Mesenchymal stem cell (in vitro differentiated cells and primary cell): ENCODE measurements at regions not wholly inside any gene's neighbourhood (a gene's known extent, or its start where the extent isn't known, plus 50 kb on each side); places are given as distances from the start of the nearest gene placed in this dataset.

ENCODE experiments used
- DNase-seq: peaks from one replicate; pipeline ENCODE4 v3.0.0-alpha.2; 2013
- H2AFZ ChIP-seq: one replicate; pipeline ENCODE4 v1.6.1; 2013; ENCODE audit warnings: low read depth, mild to moderate bottlenecking, control low read depth, inconsistent platforms, low read length, moderate library complexity
- H2AK5ac ChIP-seq: 2 replicates; pipeline ENCODE4 v1.6.1; 2013; ENCODE audit warnings: low read length, moderate library complexity, mild to moderate bottlenecking, inconsistent platforms; ENCODE audit not compliant: severe bottlenecking
- H2BK120ac ChIP-seq: one replicate; pipeline ENCODE4 v1.6.1; 2013; ENCODE audit warnings: low read depth, mild to moderate bottlenecking, inconsistent platforms, low read length, moderate library complexity
- H2BK12ac ChIP-seq, 2 experiments: one replicate each; pipeline ENCODE4 v1.6.1; 2013; ENCODE audit warnings: inconsistent platforms in 2 of 2, low read length in 2 of 2, mild to moderate bottlenecking in 2 of 2, moderate library complexity in 2 of 2, control low read depth in 1 of 2
- H2BK15ac ChIP-seq: one replicate; pipeline ENCODE4 v1.6.1; 2013; ENCODE audit warnings: mild to moderate bottlenecking, low read depth, inconsistent platforms; ENCODE audit not compliant: poor library complexity, severe bottlenecking
- H2BK5ac ChIP-seq: 2 replicates; pipeline ENCODE4 v1.6.1; 2013; ENCODE audit warnings: low read depth, mild to moderate bottlenecking, low read length, control low read depth, inconsistent platforms; ENCODE audit not compliant: poor library complexity, severe bottlenecking
- H3K14ac ChIP-seq, 2 experiments: one replicate each; pipeline ENCODE4 v1.6.1; 2013; ENCODE audit warnings: inconsistent platforms in 2 of 2, low read length in 2 of 2, control low read depth in 1 of 2, mild to moderate bottlenecking in 1 of 2, moderate library complexity in 1 of 2
- H3K18ac ChIP-seq, 2 experiments: one replicate each; pipeline ENCODE4 v1.6.1; 2013; ENCODE audit warnings: inconsistent platforms in 2 of 2, low read length in 2 of 2, control low read depth in 1 of 2, low read depth in 1 of 2, mild to moderate bottlenecking in 1 of 2
- H3K23ac ChIP-seq, 2 experiments: one replicate each; pipeline ENCODE4 v1.6.1; 2013; ENCODE audit warnings: inconsistent platforms in 2 of 2, low read length in 2 of 2, mild to moderate bottlenecking in 2 of 2, moderate library complexity in 2 of 2, control low read depth in 1 of 2
- H3K27ac ChIP-seq: 2 replicates; pipeline ENCODE4 v1.5.1; 2013; ENCODE audit warnings: mild to moderate bottlenecking, moderate library complexity, low read length, control low read depth, inconsistent platforms; ENCODE audit not compliant: poor library complexity, severe bottlenecking
- H3K27me3 ChIP-seq, 2 experiments: 2 replicates each; pipeline versions ENCODE4 v1.6.1 to v1.7.0; 2013; ENCODE audit warnings: low read length in 2 of 2, mild to moderate bottlenecking in 2 of 2, moderate library complexity in 2 of 2, control low read depth in 1 of 2, inconsistent platforms in 1 of 2; ENCODE audit not compliant: control insufficient read depth in 1 of 2, insufficient read depth in 1 of 2
- H3K36me3 ChIP-seq, 2 experiments: 2 replicates each; pipeline versions ENCODE4 v1.6.1 to v1.7.0; 2013; ENCODE audit warnings: low read length in 2 of 2, control low read depth in 1 of 2, inconsistent platforms in 1 of 2, low read depth in 1 of 2, mild to moderate bottlenecking in 1 of 2; ENCODE audit not compliant: insufficient read depth in 2 of 2, control insufficient read depth in 1 of 2
- H3K4ac ChIP-seq, 2 experiments: one replicate each; pipeline ENCODE4 v1.6.1; 2013; ENCODE audit warnings: inconsistent platforms in 2 of 2, low read length in 2 of 2, mild to moderate bottlenecking in 2 of 2, moderate library complexity in 2 of 2, control low read depth in 1 of 2, low read depth in 1 of 2
- H3K4me1 ChIP-seq: 2 replicates; pipeline ENCODE4 v1.6.1; 2013; ENCODE audit warnings: low read depth, low read length, control low read depth; ENCODE audit not compliant: control insufficient read depth, insufficient read depth
- H3K4me2 ChIP-seq: 2 replicates; pipeline ENCODE4 v1.6.1; 2013; ENCODE audit warnings: low read length, mild to moderate bottlenecking, inconsistent platforms; ENCODE audit not compliant: poor library complexity, severe bottlenecking
- H3K4me3 ChIP-seq, 2 experiments: 2 replicates each; pipeline versions ENCODE4 v1.5.1 to v1.7.0; 2013; ENCODE audit warnings: low read length in 2 of 2, mild to moderate bottlenecking in 2 of 2, control low read depth in 1 of 2, low read depth in 1 of 2; ENCODE audit not compliant: insufficient read depth in 1 of 2
- H3K79me1 ChIP-seq: replicated peaks from 2 replicates; pipeline ENCODE4 v1.6.1; 2013; ENCODE audit warnings: mild to moderate bottlenecking, control low read depth, low read length, inconsistent platforms; ENCODE audit not compliant: poor library complexity, severe bottlenecking
- H3K9ac ChIP-seq: 2 replicates; pipeline ENCODE4 v1.7.0; 2013; ENCODE audit warnings: mild to moderate bottlenecking, low read length, moderate library complexity
- H3K9me3 ChIP-seq: 2 replicates; pipeline ENCODE4 v1.7.0; 2013; ENCODE audit warnings: mild to moderate bottlenecking, low read length; ENCODE audit not compliant: control insufficient read depth
- H4K8ac ChIP-seq: one replicate; pipeline ENCODE4 v1.6.1; 2013; ENCODE audit warnings: inconsistent platforms, mild to moderate bottlenecking, low read length, moderate library complexity
- H4K91ac ChIP-seq: one replicate; pipeline ENCODE4 v1.6.1; 2013; ENCODE audit warnings: mild to moderate bottlenecking, low read length, inconsistent platforms
- WGBS: methylation state at CpG from one replicate; pipeline ENCODE4 v1.1.7; 2013; ENCODE audit warnings: mixed read lengths; 5-methylcytosine and 5-hydroxymethylcytosine counted together

DNA sequence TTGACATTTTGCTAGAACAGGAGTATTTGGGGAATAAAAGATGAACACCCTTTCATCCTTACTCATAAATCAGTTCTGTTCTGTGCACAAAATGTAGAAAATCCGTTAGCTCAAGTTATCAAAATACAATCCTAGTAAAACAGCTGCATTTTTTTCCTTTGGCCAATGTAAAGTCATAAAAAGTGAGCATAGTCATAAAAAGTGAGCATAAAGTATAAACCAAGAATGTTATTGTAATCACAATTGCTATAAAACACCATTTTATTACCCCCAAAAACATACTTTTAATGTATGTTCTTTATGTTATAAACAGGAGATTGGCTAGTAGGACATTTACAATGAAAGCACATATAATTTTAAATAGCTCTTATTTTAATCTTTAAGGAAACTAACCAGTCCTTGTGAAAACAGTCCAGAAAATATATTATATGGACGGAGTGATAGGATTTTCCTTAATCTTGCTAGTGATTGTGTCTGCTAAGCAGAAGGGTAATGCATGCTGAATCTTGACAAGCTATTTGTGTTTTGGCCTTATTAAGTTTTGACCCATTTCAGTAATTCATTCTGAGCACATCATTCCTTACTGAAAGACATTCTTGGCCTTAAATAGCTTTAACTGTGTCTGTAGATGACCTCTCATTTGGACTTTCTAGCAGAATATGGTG, 891.8 kb downstream of the DSC3 start:
- DNase-seq: no peak
- no peak overlapping the region for H2AK5ac ChIP-seq
- H2BK5ac ChIP-seq: no peak overlapping the region
- H4K91ac ChIP-seq: no peak overlapping the region
- no peak overlapping the region for H4K8ac ChIP-seq
- no peaks in the 10 kb centered on the region for H3K79me1 ChIP-seq
- no peak overlapping the region for H3K4ac ChIP-seq
- no peaks in the 10 kb centered on the region for H3K9me3 ChIP-seq
- H3K23ac ChIP-seq: no peak overlapping the region
- H3K36me3 ChIP-seq: no peaks in the 10 kb centered on the region
- no peak overlapping the region for H2BK120ac ChIP-seq
- no peak overlapping the region for H3K27ac ChIP-seq
- no peak overlapping the region for H2BK12ac ChIP-seq
- no peaks in the 10 kb centered on the region for H3K27me3 ChIP-seq
- no peak overlapping the region for H2AFZ ChIP-seq
- no peak overlapping the region for H3K14ac ChIP-seq
- no peaks in the 10 kb centered on the region for H3K4me1 ChIP-seq
- H3K9ac ChIP-seq: no peak overlapping the region
- H2BK15ac ChIP-seq: no peak overlapping the region
- 83% methylated on average over 1 of the region's 2 CpGs for WGBS
- no peak overlapping the region for H3K18ac ChIP-seq
- no peak overlapping the region for H3K4me3 ChIP-seq
- H3K4me2 ChIP-seq: no peak overlapping the region

DNA sequence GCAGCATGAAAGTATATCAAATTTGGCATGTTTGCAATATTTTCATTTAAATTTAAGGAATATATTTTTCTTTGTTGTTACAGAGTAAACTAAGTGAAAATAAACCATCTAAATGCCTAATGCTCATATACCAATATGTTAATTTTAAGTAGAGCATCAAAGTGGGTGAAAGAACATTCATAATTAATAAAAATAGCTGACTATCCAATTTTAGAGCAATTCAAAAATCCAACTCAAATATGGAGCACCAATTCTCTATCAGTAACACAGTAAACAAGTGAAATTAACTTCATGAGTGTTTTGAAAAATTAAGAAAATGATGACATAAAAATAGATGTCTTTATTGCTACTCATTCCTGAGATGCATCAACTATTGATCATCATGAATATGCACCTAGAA, 893.0 kb downstream of the DSC3 start:
- no peak overlapping the region for H4K8ac ChIP-seq
- H2BK15ac ChIP-seq: no peak overlapping the region
- H3K4me1 ChIP-seq: no peaks in the 10 kb centered on the region
- no peak overlapping the region for H2AFZ ChIP-seq
- H2BK5ac ChIP-seq: no peak overlapping the region
- H3K9ac ChIP-seq: no peak overlapping the region
- H3K18ac ChIP-seq: no peak overlapping the region
- H3K4me3 ChIP-seq: no peak overlapping the region
- H2AK5ac ChIP-seq: no peak overlapping the region
- no peaks in the 10 kb centered on the region for H3K36me3 ChIP-seq
- H3K27me3 ChIP-seq: no peaks in the 10 kb centered on the region
- no peaks in the 10 kb centered on the region for H3K9me3 ChIP-seq
- no peak overlapping the region for H3K4me2 ChIP-seq
- no peaks in the 10 kb centered on the region for H3K79me1 ChIP-seq
- no peak for DNase-seq
- H3K27ac ChIP-seq: no peak overlapping the region
- no peak overlapping the region for H2BK12ac ChIP-seq
- no peak overlapping the region for H2BK120ac ChIP-seq
- no peak overlapping the region for H3K23ac ChIP-seq
- no peak overlapping the region for H3K4ac ChIP-seq
- H3K14ac ChIP-seq: no peak overlapping the region
- H4K91ac ChIP-seq: no peak overlapping the region

DNA sequence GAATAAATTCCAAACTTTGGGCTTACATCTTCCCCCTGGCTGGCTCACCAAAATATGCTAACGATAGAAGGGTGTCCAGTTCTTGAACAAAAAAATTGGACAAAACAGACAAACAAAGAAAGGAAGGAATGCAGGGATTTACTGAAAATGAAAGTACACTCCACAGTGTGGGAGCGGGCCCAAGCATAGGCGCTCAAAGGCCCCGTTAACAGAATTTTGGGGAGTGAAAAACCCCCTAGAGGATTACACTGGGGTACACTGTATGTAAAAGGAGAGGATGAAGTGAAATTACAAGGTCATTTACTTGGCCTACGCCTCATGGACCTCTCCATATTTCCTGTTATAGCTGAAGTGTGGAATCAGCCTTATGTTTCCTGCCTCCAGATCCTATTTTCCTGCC, 899.7 kb downstream of the DSC3 start:
- 99% methylated on average over 4 of the region's 5 CpGs for WGBS
- no peaks in the 10 kb centered on the region for H3K79me1 ChIP-seq
- no peak overlapping the region for H2BK5ac ChIP-seq
- H3K14ac ChIP-seq: no peak overlapping the region
- H2AFZ ChIP-seq: no peak overlapping the region
- H4K8ac ChIP-seq: no peak overlapping the region
- no peaks in the 10 kb centered on the region for H3K27me3 ChIP-seq
- no peak overlapping the region for H3K27ac ChIP-seq
- no peaks in the 10 kb centered on the region for H3K4me1 ChIP-seq
- no peak overlapping the region for H2BK120ac ChIP-seq
- H3K23ac ChIP-seq: no peak overlapping the region
- no peaks in the 10 kb centered on the region for H3K36me3 ChIP-seq
- H3K18ac ChIP-seq: no peak overlapping the region
- H3K4me3 ChIP-seq: no peak overlapping the region
- H2AK5ac ChIP-seq: no peak overlapping the region
- no peak overlapping the region for H3K4ac ChIP-seq
- no peak overlapping the region for H3K9ac ChIP-seq
- no peak overlapping the region for H4K91ac ChIP-seq
- H2BK15ac ChIP-seq: no peak overlapping the region
- no peak for DNase-seq
- H3K9me3 ChIP-seq: peaks cover 12% of the 10 kb centered on the region
- H2BK12ac ChIP-seq: no peak overlapping the region
- H3K4me2 ChIP-seq: no peak overlapping the region

DNA sequence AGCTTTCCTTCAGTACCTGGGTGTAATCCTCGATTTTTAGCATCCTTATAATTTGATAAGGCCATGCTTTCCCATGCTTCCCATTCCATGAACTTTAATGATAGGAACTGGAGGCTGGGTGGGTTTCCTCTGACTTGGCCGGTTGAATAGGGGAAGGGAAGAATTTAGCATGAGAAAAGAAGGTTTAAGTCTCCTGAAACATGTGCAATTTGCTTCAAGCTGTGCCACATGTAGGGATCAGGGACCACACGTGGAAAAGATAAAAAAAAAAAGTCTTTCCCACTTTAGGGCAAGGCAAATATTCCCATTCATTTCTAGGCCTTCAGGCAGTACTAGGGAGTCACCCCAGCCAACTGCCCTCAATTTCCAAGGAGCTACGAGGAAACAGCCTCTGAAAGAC, 900.3 kb downstream of the DSC3 start:
- Histone ChIP-seq H3K27ac (no peak overlapping the region), H3K36me3 (no peaks in the 10 kb centered on the region), H2BK12ac (no peak overlapping the region), H3K14ac (no peak overlapping the region), H3K9me3 (peaks cover 12% of the 10 kb centered on the region), H3K23ac (no peak overlapping the region), H3K4me2 (no peak overlapping the region), H3K4ac (no peak overlapping the region), H3K18ac (no peak overlapping the region), H4K8ac (no peak overlapping the region), H2BK5ac (no peak overlapping the region), H3K9ac (no peak overlapping the region), H3K4me3 (no peak overlapping the region), H3K27me3 (no peaks in the 10 kb centered on the region), H3K4me1 (no peaks in the 10 kb centered on the region), H4K91ac (no peak overlapping the region), H2BK120ac (no peak overlapping the region), H2AK5ac (no peak overlapping the region), H2BK15ac (no peak overlapping the region), H3K79me1 (no peaks in the 10 kb centered on the region), H2AFZ (no peak overlapping the region)
- no peak for DNase-seq
- 75% methylated on average over 2 of the region's 4 CpGs for WGBS
